SK-N-SH (cell line): ENCODE measurements at regions not wholly inside any gene's neighbourhood (a gene's known extent, or its start where the extent isn't known, plus 50 kb on each side); places are given as distances from the start of the nearest gene placed in this dataset.

Experiments
- CTCF ChIP-seq: fragments of 200-600 bp; sonication (generic); IDR thresholded peaks from 2 replicates; pipeline ENCODE4 v1.6.1; 2017; ENCODE audit warnings: antibody characterized with exemption, mild to moderate bottlenecking, moderate library complexity
- EZH2phosphoT487 ChIP-seq: fragments of 200-600 bp; sonication (generic); IDR thresholded peaks from 2 replicates; pipeline ENCODE4 v1.6.1; 2017; ENCODE audit warnings: low read depth, mixed run types, mild to moderate bottlenecking, antibody characterized with exemption, moderate library complexity, borderline replicate concordance
- FOXM1 ChIP-seq: IDR thresholded peaks from 2 replicates; pipeline ENCODE4 v1.4.0; 2012; ENCODE audit warnings: low read depth, mild to moderate bottlenecking
- GABPA ChIP-seq: IDR thresholded peaks from 2 replicates; pipeline ENCODE4 v1.4.0; 2012; ENCODE audit warnings: low read depth, mild to moderate bottlenecking
- MEF2A ChIP-seq: IDR thresholded peaks from 2 replicates; pipeline ENCODE4 v1.4.0; 2012; ENCODE audit warnings: low read depth, borderline replicate concordance
- PBX3 ChIP-seq: IDR thresholded peaks from 2 replicates; pipeline ENCODE4; 2012
- POLR2AphosphoS5 ChIP-seq: IDR thresholded peaks from 2 replicates; pipeline ENCODE4 v1.6.1; 2012; ENCODE audit warnings: low read depth, low read length
- RAD21 ChIP-seq: IDR thresholded peaks from 2 replicates; pipeline ENCODE4 v1.6.1; 2012; ENCODE audit warnings: mild to moderate bottlenecking, low read length
- RFX5 ChIP-seq: IDR thresholded peaks from 2 replicates; pipeline ENCODE4 v1.6.1; 2012; ENCODE audit warnings: mild to moderate bottlenecking, improper control_type of control experiment, low read length
- SMC3 ChIP-seq: IDR thresholded peaks from 2 replicates; pipeline ENCODE4 v1.6.1; 2012; ENCODE audit warnings: low read depth, low read length, improper control_type of control experiment
- TAF1 ChIP-seq: IDR thresholded peaks from 2 replicates; pipeline ENCODE4 v1.6.1; 2012; ENCODE audit warnings: low read depth, mild to moderate bottlenecking, low read length, moderate library complexity, borderline replicate concordance
- TF ChIP-seq, protein P1 (sequence below): IDR thresholded peaks from 2 replicates; pipeline ENCODE4 v1.4.0; 2012; ENCODE audit warnings: low read depth
- TF ChIP-seq, protein P2 (sequence below): IDR thresholded peaks from 2 replicates; pipeline ENCODE4 v1.6.1; 2012; ENCODE audit warnings: mild to moderate bottlenecking, low read depth, low read length, moderate library complexity

- TF ChIP-seq POLR2AphosphoS5 (no peak), MEF2A (no peak), RAD21 (no peak), EZH2phosphoT487 (no peak), CTCF (no peak), PBX3 (no peak), GABPA (no peak), SMC3 (no peak), TAF1 (no peak), FOXM1 (no peak), RFX5 (no peak)
- TF ChIP-seq, protein P1, sequence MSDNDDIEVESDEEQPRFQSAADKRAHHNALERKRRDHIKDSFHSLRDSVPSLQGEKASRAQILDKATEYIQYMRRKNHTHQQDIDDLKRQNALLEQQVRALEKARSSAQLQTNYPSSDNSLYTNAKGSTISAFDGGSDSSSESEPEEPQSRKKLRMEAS: no peak
- TF ChIP-seq, protein P2, sequence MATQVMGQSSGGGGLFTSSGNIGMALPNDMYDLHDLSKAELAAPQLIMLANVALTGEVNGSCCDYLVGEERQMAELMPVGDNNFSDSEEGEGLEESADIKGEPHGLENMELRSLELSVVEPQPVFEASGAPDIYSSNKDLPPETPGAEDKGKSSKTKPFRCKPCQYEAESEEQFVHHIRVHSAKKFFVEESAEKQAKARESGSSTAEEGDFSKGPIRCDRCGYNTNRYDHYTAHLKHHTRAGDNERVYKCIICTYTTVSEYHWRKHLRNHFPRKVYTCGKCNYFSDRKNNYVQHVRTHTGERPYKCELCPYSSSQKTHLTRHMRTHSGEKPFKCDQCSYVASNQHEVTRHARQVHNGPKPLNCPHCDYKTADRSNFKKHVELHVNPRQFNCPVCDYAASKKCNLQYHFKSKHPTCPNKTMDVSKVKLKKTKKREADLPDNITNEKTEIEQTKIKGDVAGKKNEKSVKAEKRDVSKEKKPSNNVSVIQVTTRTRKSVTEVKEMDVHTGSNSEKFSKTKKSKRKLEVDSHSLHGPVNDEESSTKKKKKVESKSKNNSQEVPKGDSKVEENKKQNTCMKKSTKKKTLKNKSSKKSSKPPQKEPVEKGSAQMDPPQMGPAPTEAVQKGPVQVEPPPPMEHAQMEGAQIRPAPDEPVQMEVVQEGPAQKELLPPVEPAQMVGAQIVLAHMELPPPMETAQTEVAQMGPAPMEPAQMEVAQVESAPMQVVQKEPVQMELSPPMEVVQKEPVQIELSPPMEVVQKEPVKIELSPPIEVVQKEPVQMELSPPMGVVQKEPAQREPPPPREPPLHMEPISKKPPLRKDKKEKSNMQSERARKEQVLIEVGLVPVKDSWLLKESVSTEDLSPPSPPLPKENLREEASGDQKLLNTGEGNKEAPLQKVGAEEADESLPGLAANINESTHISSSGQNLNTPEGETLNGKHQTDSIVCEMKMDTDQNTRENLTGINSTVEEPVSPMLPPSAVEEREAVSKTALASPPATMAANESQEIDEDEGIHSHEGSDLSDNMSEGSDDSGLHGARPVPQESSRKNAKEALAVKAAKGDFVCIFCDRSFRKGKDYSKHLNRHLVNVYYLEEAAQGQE: no peak
Observed at GRCh38 chr4:111649308-111649707, 495.9 kb upstream of the FAM241A start.
